Sigmoid colon (tissue), 4 donors: ENCODE measurements at regions not wholly inside any gene's neighbourhood (a gene's known extent, or its start where the extent isn't known, plus 50 kb on each side); places are given as distances from the start of the nearest gene placed in this dataset.

Source experiments
- EP300 ChIP-seq, 4 donors: sonication (generic); formaldehyde crosslinking; IDR thresholded peaks; one replicate each; pipeline ENCODE4 v1.6.1; 2017; ENCODE audit warnings: antibody characterized with exemption in 4 of 4
- POLR2A ChIP-seq, 2 donors: fragments of 450-650 bp; IDR thresholded peaks; one replicate each; pipeline ENCODE4 v1.6.1; 2016; ENCODE audit warnings: antibody characterized with exemption in 2 of 2, mild to moderate bottlenecking in 2 of 2, moderate library complexity in 2 of 2
- POLR2AphosphoS5 ChIP-seq, 4 donors: sonication (generic); formaldehyde crosslinking; IDR thresholded peaks; one replicate each; pipeline ENCODE4 v1.6.1; 2017; ENCODE audit warnings: antibody characterized with exemption in 4 of 4
- TF ChIP-seq, protein P1 (sequence below), 4 experiments: fragments of 450-650 bp in 3 of 4; fragments of 200-600 bp in 1 of 4; IDR thresholded peaks; one replicate each; pipeline ENCODE4 v1.5.1; 2016 to 2019; ENCODE audit warnings: antibody characterized with exemption in 4 of 4, mild to moderate bottlenecking in 3 of 4, moderate library complexity in 2 of 4

GRCh38 chr3:187958432-187959003, 195.4 kb upstream of the LPP start:
- TF ChIP-seq, protein P1, sequence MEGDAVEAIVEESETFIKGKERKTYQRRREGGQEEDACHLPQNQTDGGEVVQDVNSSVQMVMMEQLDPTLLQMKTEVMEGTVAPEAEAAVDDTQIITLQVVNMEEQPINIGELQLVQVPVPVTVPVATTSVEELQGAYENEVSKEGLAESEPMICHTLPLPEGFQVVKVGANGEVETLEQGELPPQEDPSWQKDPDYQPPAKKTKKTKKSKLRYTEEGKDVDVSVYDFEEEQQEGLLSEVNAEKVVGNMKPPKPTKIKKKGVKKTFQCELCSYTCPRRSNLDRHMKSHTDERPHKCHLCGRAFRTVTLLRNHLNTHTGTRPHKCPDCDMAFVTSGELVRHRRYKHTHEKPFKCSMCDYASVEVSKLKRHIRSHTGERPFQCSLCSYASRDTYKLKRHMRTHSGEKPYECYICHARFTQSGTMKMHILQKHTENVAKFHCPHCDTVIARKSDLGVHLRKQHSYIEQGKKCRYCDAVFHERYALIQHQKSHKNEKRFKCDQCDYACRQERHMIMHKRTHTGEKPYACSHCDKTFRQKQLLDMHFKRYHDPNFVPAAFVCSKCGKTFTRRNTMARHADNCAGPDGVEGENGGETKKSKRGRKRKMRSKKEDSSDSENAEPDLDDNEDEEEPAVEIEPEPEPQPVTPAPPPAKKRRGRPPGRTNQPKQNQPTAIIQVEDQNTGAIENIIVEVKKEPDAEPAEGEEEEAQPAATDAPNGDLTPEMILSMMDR (IDR thresholded peaks at IDR 0.05): no peak
- TF ChIP-seq POLR2A (IDR thresholded peaks at IDR 0.05): no peak
- TF ChIP-seq POLR2AphosphoS5 (IDR thresholded peaks at IDR 0.05): no peak
- no peak for TF ChIP-seq EP300 (IDR thresholded peaks at IDR 0.05)
